OCI-LY7 (cell line): ENCODE measurements at regions not wholly inside any gene's neighbourhood (a gene's known extent, or its start where the extent isn't known, plus 50 kb on each side); places are given as distances from the start of the nearest gene placed in this dataset.

Experiments
- BruUV-seq: library from RNA; stranded (reverse); fragments of 400-500 nt; replicated peaks from 2 replicates; lab custom pipeline; 2021; lab: Mats Ljungman, UMichigan
- CTCF ChIA-PET: fragments of 300-600 bp; sonication (Branson Sonifier 250); formaldehyde crosslinking; loops from one replicate; lab custom pipeline; 2022; ENCODE audit warnings: antibody characterized with exemption; ENCODE audit not compliant: unreplicated experiment; lab: Charles Lee
- POLR2A ChIA-PET: fragments of 300-600 bp; sonication (Branson Sonifier 250); formaldehyde crosslinking; loops from one replicate; lab custom pipeline; 2022; ENCODE audit warnings: antibody characterized with exemption; lab: Charles Lee
- DNase-seq: peaks from one replicate; pipeline ENCODE4 v3.0.0-alpha.2; 2015; ENCODE audit warnings: low spot score
- H2AFZ ChIP-seq: fragments of 200-600 bp; sonication (generic), shearing (Covaris generic); 2 replicates; pipeline ENCODE4 v1.6.1; 2014; ENCODE audit warnings: mild to moderate bottlenecking, antibody characterized with exemption, low read length, moderate library complexity
- H3K27ac ChIP-seq: fragments of 200-600 bp; sonication (generic); 2 replicates; pipeline ENCODE4 v1.5.1; 2014; ENCODE audit warnings: mixed run types, low read depth, mild to moderate bottlenecking, moderate library complexity, low read length, inconsistent platforms; ENCODE audit not compliant: poor library complexity, severe bottlenecking
- H3K36me3 ChIP-seq: fragments of 200-600 bp; sonication (generic); 2 replicates; pipeline ENCODE4 v1.6.1; 2014; ENCODE audit warnings: mild to moderate bottlenecking, antibody characterized with exemption, low read length, moderate library complexity, mixed read lengths; ENCODE audit not compliant: insufficient read depth
- H3K4me1 ChIP-seq: fragments of 200-600 bp; sonication (generic); 2 replicates; pipeline ENCODE4 v1.5.1; 2014; ENCODE audit warnings: mild to moderate bottlenecking, low read length; ENCODE audit not compliant: insufficient read depth, poor library complexity, severe bottlenecking
- H3K4me2 ChIP-seq: fragments of 200-600 bp; sonication (generic); 2 replicates; pipeline ENCODE4 v1.6.1; 2014; ENCODE audit warnings: mild to moderate bottlenecking, low read length
- H3K4me3 ChIP-seq: fragments of 200-600 bp; sonication (generic); 2 replicates; pipeline ENCODE4 v1.5.1; 2014; ENCODE audit warnings: mild to moderate bottlenecking, low read depth, low read length; ENCODE audit not compliant: poor library complexity, severe bottlenecking
- H3K79me2 ChIP-seq: fragments of 200-600 bp; sonication (generic); 2 replicates; pipeline ENCODE4 v1.6.1; 2016; ENCODE audit warnings: low read depth, mild to moderate bottlenecking, low read length, moderate library complexity, mixed read lengths; ENCODE audit not compliant: insufficient read depth
- H3K9me2 ChIP-seq: fragments of 200-600 bp; sonication (generic); 2 replicates; pipeline ENCODE4 v1.6.1; 2016; ENCODE audit warnings: mild to moderate bottlenecking, low read length, mixed read lengths; ENCODE audit not compliant: insufficient read depth
- H3K9me3 ChIP-seq: fragments of 200-600 bp; sonication (generic); 2 replicates; pipeline ENCODE4 v1.6.1; 2014; ENCODE audit warnings: mild to moderate bottlenecking, mixed run types, low read length, mixed read lengths
- H4K20me1 ChIP-seq: fragments of 200-600 bp; sonication (generic); 2 replicates; pipeline ENCODE4 v1.6.1; 2014; ENCODE audit warnings: mild to moderate bottlenecking, antibody characterized with exemption, low read length, moderate library complexity, mixed read lengths; ENCODE audit not compliant: insufficient read depth
- CTCF ChIP-seq: fragments of 200-600 bp; sonication (generic); conservative IDR thresholded peaks from 2 replicates; pipeline ENCODE4 v1.5.1; 2014; ENCODE audit warnings: mild to moderate bottlenecking, antibody characterized with exemption, low read length, moderate library complexity, mixed read lengths
- EZH2phosphoT487 ChIP-seq: fragments of 200-600 bp; sonication (generic); IDR thresholded peaks from 2 replicates; pipeline ENCODE4 v1.6.1; 2018; ENCODE audit warnings: low read depth, borderline replicate concordance, mild to moderate bottlenecking, mixed run types, antibody characterized with exemption, low read length, moderate library complexity, mixed read lengths
- intact Hi-C: fragments of 100-400 bp; cut with micrococcal nuclease; formaldehyde crosslinking; loops from one replicate; pipeline ENCODE4 v1.10.0; 2022; ENCODE audit not compliant: unreplicated experiment

- Histone ChIP-seq H3K27ac (no peak overlapping the region), H3K9me2 (no peaks in the 10 kb centered on the region), H4K20me1 (no peaks in the 10 kb centered on the region), H3K36me3 (no peaks in the 10 kb centered on the region), H3K4me3 (no peak overlapping the region), H2AFZ (no peak overlapping the region), H3K4me1 (no peaks in the 10 kb centered on the region), H3K4me2 (no peak overlapping the region), H3K9me3 (no peaks in the 10 kb centered on the region), H3K79me2 (no peaks in the 10 kb centered on the region)
- CTCF ChIA-PET: no interaction called here
- no peak for DNase-seq
- TF ChIP-seq CTCF (no peak), EZH2phosphoT487 (no peak)
- POLR2A ChIA-PET: no interaction called here
- intact Hi-C loops: no loop called here
- BruUV-seq: no TSS peak
Measured at GRCh38 chr13:34719060-34719875, 222.8 kb upstream of the NBEA start.

GRCh38 chr13:34720618-34721017 is 221.5 kb upstream of the NBEA start:
- DNase-seq: no peak
- CTCF ChIA-PET: no interaction called here
- Histone ChIP-seq H3K79me2 (no peaks in the 10 kb centered on the region), H3K27ac (no peak overlapping the region), H4K20me1 (no peaks in the 10 kb centered on the region), H3K9me2 (no peaks in the 10 kb centered on the region), H3K36me3 (no peaks in the 10 kb centered on the region), H3K4me2 (no peak overlapping the region), H3K4me1 (no peaks in the 10 kb centered on the region), H2AFZ (no peak overlapping the region), H3K9me3 (no peaks in the 10 kb centered on the region), H3K4me3 (no peak overlapping the region)
- TF ChIP-seq EZH2phosphoT487 (no peak), CTCF (no peak)
- intact Hi-C loops: no loop called here
- no TSS peak for BruUV-seq
- POLR2A ChIA-PET: no interaction called here
